B cell (primary cell): ENCODE measurements at regions not wholly inside any gene's neighbourhood (a gene's known extent, or its start where the extent isn't known, plus 50 kb on each side); places are given as distances from the start of the nearest gene placed in this dataset.

Source experiments
- ATAC-seq: fragments of 200-7000 bp; cut with Tn5 transposase; one replicate; pipeline ENCODE4 v1.10.0; 2021; ENCODE audit warnings: low read depth, mild to moderate bottlenecking, moderate number of reproducible peaks, moderate library complexity
- CTCF ChIA-PET: fragments of 350-600 bp; sonication (Branson Sonifier 250); formaldehyde crosslinking; loops from one replicate; lab custom pipeline; 2021; ENCODE audit warnings: antibody characterized with exemption, inconsistent platforms; lab: Charles Lee
- POLR2A ChIA-PET: fragments of 350-600 bp; sonication (Branson Sonifier 250); formaldehyde crosslinking; loops from one replicate; lab custom pipeline; 2021; ENCODE audit warnings: antibody characterized with exemption; lab: Charles Lee
- DNase-seq: peaks from one replicate; pipeline ENCODE4 v3.0.0; 2013
- H2AFZ ChIP-seq: 2 replicates; pipeline ENCODE4 v1.6.1; 2012; ENCODE audit warnings: mild to moderate bottlenecking, low read depth, low read length; ENCODE audit not compliant: insufficient read depth, poor library complexity, severe bottlenecking
- H3K27ac ChIP-seq, 2 donors: 1 replicate in 1 of 2; 2 replicates in 1 of 2; pipeline ENCODE4 v1.5.1; 2012 to 2013; ENCODE audit warnings: low read length in 2 of 2, mild to moderate bottlenecking in 2 of 2, moderate library complexity in 1 of 2
- H3K27me3 ChIP-seq, 4 experiments: fragments of 200-600 bp in 1 of 4; sonication (generic) in 1 of 4; replicated peaks in 1 of 4; 1 replicate in 2 of 4; 2 replicates in 2 of 4; pipeline versions ENCODE4 v1.6.1 to v1.7.0; 2013 to 2016; ENCODE audit warnings: low read length in 3 of 4, mild to moderate bottlenecking in 2 of 4, mixed read lengths in 1 of 4, moderate library complexity in 1 of 4; ENCODE audit not compliant: insufficient read depth in 4 of 4, control insufficient read depth in 3 of 4; ENCODE audit errors: control extremely low read depth in 1 of 4
- H3K36me3 ChIP-seq, 2 experiments: replicated peaks in 1 of 2; 1 replicate in 1 of 2; 2 replicates in 1 of 2; pipeline versions ENCODE4 v1.6.1 to v1.7.1; 2013; ENCODE audit warnings: low read length in 1 of 2; ENCODE audit not compliant: insufficient read depth in 2 of 2, control insufficient read depth in 1 of 2; ENCODE audit errors: control extremely low read depth in 1 of 2, extremely low read depth in 1 of 2
- H3K4me1 ChIP-seq, 2 donors: fragments of 200-600 bp in 1 of 2; sonication (generic) in 1 of 2; 1 replicate in 1 of 2; 2 replicates in 1 of 2; pipeline versions ENCODE4 v1.5.1 to v1.6.1; 2013 to 2017; ENCODE audit warnings: low read length in 2 of 2; ENCODE audit not compliant: control insufficient read depth in 2 of 2, insufficient read depth in 2 of 2
- H3K4me2 ChIP-seq: replicated peaks from 2 replicates; pipeline ENCODE3; 2012; ENCODE audit warnings: mild to moderate bottlenecking, low read depth, low read length; ENCODE audit not compliant: poor library complexity, severe bottlenecking
- H3K4me3 ChIP-seq, 5 experiments: fragments of 200-600 bp in 1 of 5; sonication (generic) in 1 of 5; 1 replicate in 3 of 5; 2 replicates in 2 of 5; pipeline versions ENCODE4 v1.5.1 to v1.7.0; 2011 to 2016; ENCODE audit warnings: low read length in 4 of 5, mild to moderate bottlenecking in 4 of 5, low read depth in 2 of 5, control low read depth in 1 of 5, moderate library complexity in 1 of 5; ENCODE audit not compliant: insufficient read depth in 1 of 5; ENCODE audit errors: control extremely low read depth in 1 of 5, extremely low read depth in 1 of 5
- H3K79me2 ChIP-seq: fragments of 200-600 bp; sonication (generic); one replicate; pipeline ENCODE4 v1.6.0; 2016; ENCODE audit warnings: low read length; ENCODE audit not compliant: control insufficient read depth, insufficient read depth
- H3K9ac ChIP-seq: fragments of 200-600 bp; sonication (generic); 2 replicates; pipeline ENCODE4 v1.6.1; 2017; ENCODE audit warnings: mild to moderate bottlenecking, low read length, moderate library complexity
- H3K9me3 ChIP-seq, 3 donors: one replicate each; pipeline versions ENCODE4 v1.6.1 to v1.7.1; 2013; ENCODE audit warnings: low read length in 2 of 3; ENCODE audit not compliant: control insufficient read depth in 2 of 3, insufficient read depth in 1 of 3; ENCODE audit errors: control extremely low read depth in 1 of 3
- H4K20me1 ChIP-seq: 2 replicates; pipeline ENCODE4 v1.6.0; 2012; ENCODE audit warnings: mild to moderate bottlenecking, low read length; ENCODE audit not compliant: insufficient read depth, control insufficient read depth, poor library complexity, severe bottlenecking
- H3K27ac Mint-ChIP-seq: one replicate; pipeline ENCODE4 v1.8.0; 2021; ENCODE audit warnings: mixed read lengths
- H3K27me3 Mint-ChIP-seq: one replicate; pipeline ENCODE4 v1.8.0; 2021; ENCODE audit warnings: mixed read lengths
- H3K4me1 Mint-ChIP-seq: one replicate; pipeline ENCODE4 v1.8.0; 2021; ENCODE audit warnings: mixed read lengths
- H3K4me3 Mint-ChIP-seq: one replicate; pipeline ENCODE4 v1.8.0; 2021; ENCODE audit warnings: mixed read lengths
- H3K9me3 Mint-ChIP-seq: one replicate; pipeline ENCODE4 v1.8.0; 2022; ENCODE audit warnings: mixed read lengths; ENCODE audit not compliant: insufficient read depth
- CTCF ChIP-seq: fragments of 200-600 bp; IDR thresholded peaks from one replicate; pipeline ENCODE4 v1.8.0; 2022; ENCODE audit warnings: antibody characterized with exemption, mild to moderate bottlenecking
- EZH2 ChIP-seq: IDR thresholded peaks from 2 replicates; pipeline ENCODE4 v1.6.1; 2012; ENCODE audit warnings: borderline replicate concordance, low read depth, mild to moderate bottlenecking, moderate library complexity, low read length; ENCODE audit not compliant: insufficient read depth, poor library complexity, severe bottlenecking
- WGBS: methylation state at CpG from one replicate; pipeline ENCODE4 v1.1.5; 2013; ENCODE audit warnings: missing lambda C conversion rate; ENCODE audit not compliant: insufficient coverage; 5-methylcytosine and 5-hydroxymethylcytosine counted together
- intact Hi-C: fragments of 100-400 bp; cut with micrococcal nuclease; formaldehyde crosslinking; loops from one replicate; pipeline ENCODE4 v1.10.0; 2022

DNA sequence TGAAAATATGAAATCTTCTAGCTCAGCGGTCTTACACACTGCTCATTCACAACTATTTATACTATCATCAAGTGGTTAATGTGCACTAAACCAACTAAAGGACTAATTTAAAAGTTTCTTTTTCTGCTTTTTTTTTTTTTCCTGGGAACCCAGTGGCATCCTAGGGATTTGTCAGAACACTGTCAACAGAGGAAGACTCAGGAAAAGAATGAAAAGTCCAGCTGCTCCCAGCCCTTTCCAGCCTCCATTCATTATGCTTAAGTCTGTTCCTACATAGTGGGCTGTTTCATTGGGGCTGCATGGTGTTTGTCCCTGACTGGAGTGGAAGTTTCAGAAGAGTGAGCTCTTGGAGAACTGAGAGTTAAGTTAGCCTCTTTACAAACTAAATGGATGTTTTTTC, 391.1 kb downstream of the AASDHPPT start:
- Histone ChIP-seq H2AFZ (no peak overlapping the region), H3K9me3 (no peaks in the 10 kb centered on the region), H3K4me3 (no peak overlapping the region), H4K20me1 (no peaks in the 10 kb centered on the region), H3K27ac (no peak overlapping the region), H3K27me3 (no peaks in the 10 kb centered on the region), H3K4me1 (no peaks in the 10 kb centered on the region), H3K9ac (no peak overlapping the region), H3K79me2 (no peaks in the 10 kb centered on the region), H3K4me2 (no peak overlapping the region), H3K36me3 (no peaks in the 10 kb centered on the region)
- TF ChIP-seq EZH2 (no peak), CTCF (no peak)
- DNase-seq (no peak), ATAC-seq (no peak)
- intact Hi-C loops: no loop called here
- no peak overlapping the region for H3K4me3 Mint-ChIP-seq
- no peaks in the 10 kb centered on the region for H3K9me3 Mint-ChIP-seq
- no peaks in the 10 kb centered on the region for H3K27me3 Mint-ChIP-seq
- ChIA-PET CTCF (no interaction called here), POLR2A (no interaction called here)
- H3K4me1 Mint-ChIP-seq: no peaks in the 10 kb centered on the region
- no peak overlapping the region for H3K27ac Mint-ChIP-seq
- WGBS: no CpG with 5 or more reads among the region's 1 CpG

GRCh38 chr11:106470230-106470629, 392.8 kb downstream of the AASDHPPT start:
- Histone ChIP-seq H3K4me2 (no peak overlapping the region), H4K20me1 (no peaks in the 10 kb centered on the region), H3K27me3 (no peaks in the 10 kb centered on the region), H2AFZ (no peak overlapping the region), H3K9me3 (peaks cover 0 to 3% (median 0%) of the 10 kb centered on the region in 3 donors), H3K4me3 (no peak overlapping the region), H3K9ac (no peak overlapping the region), H3K79me2 (no peaks in the 10 kb centered on the region), H3K4me1 (no peaks in the 10 kb centered on the region), H3K36me3 (no peaks in the 10 kb centered on the region), H3K27ac (no peak overlapping the region)
- Mint-ChIP-seq H3K27ac (no peak overlapping the region), H3K9me3 (no peaks in the 10 kb centered on the region), H3K4me1 (no peaks in the 10 kb centered on the region), H3K27me3 (no peaks in the 10 kb centered on the region), H3K4me3 (no peak overlapping the region)
- ATAC-seq (no peak), DNase-seq (no peak)
- 69% methylated on average over 2 of the region's 3 CpGs for WGBS
- no peak for TF ChIP-seq EZH2
- no peak for TF ChIP-seq CTCF
- ChIA-PET POLR2A (no interaction called here), CTCF (no interaction called here)
- intact Hi-C loops: no loop called here
